ENCODE measurements at regions not wholly inside any gene's neighbourhood (a gene's known extent, or its start where the extent isn't known, plus 50 kb on each side); places are given as distances from the start of the nearest gene placed in this dataset.

GRCh38 chr18:60722742-60723141 lies 350.2 kb upstream of the MC4R start:
- no peaks in the 10 kb centered on the region for H3K4me1 ChIP-seq
- no peak overlapping the region for H3K27ac ChIP-seq
- H3K4me3 ChIP-seq: no peak overlapping the region
- TF ChIP-seq, protein P1, sequence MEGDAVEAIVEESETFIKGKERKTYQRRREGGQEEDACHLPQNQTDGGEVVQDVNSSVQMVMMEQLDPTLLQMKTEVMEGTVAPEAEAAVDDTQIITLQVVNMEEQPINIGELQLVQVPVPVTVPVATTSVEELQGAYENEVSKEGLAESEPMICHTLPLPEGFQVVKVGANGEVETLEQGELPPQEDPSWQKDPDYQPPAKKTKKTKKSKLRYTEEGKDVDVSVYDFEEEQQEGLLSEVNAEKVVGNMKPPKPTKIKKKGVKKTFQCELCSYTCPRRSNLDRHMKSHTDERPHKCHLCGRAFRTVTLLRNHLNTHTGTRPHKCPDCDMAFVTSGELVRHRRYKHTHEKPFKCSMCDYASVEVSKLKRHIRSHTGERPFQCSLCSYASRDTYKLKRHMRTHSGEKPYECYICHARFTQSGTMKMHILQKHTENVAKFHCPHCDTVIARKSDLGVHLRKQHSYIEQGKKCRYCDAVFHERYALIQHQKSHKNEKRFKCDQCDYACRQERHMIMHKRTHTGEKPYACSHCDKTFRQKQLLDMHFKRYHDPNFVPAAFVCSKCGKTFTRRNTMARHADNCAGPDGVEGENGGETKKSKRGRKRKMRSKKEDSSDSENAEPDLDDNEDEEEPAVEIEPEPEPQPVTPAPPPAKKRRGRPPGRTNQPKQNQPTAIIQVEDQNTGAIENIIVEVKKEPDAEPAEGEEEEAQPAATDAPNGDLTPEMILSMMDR (IDR thresholded peaks at IDR 0.05 in 8 of 11, conservative IDR thresholded peaks at IDR 0.05 in 3 of 11): no peak
- TF ChIP-seq POLR2AphosphoS5 (IDR thresholded peaks at IDR 0.05) (no peak), POLR2A (IDR thresholded peaks at IDR 0.05) (no peak)
- 84 to 92% (median 88%) methylated on average over 3 of the region's 3 CpGs for whole genome bisulfite sequencing, 5 donors
- intact Hi-C loops (cut with DNase I; ENCODE audit: low total_unique reads): no loop called here
- no peaks in the 10 kb centered on the region for H3K27me3 ChIP-seq (replicated peaks in 1 of 7)
- peaks cover 0 to 11% (median 0%) of the 10 kb centered on the region in 8 donors for H3K9me3 ChIP-seq
- no peaks in the 10 kb centered on the region for H3K36me3 ChIP-seq
- DNase-seq: no peak

DNA sequence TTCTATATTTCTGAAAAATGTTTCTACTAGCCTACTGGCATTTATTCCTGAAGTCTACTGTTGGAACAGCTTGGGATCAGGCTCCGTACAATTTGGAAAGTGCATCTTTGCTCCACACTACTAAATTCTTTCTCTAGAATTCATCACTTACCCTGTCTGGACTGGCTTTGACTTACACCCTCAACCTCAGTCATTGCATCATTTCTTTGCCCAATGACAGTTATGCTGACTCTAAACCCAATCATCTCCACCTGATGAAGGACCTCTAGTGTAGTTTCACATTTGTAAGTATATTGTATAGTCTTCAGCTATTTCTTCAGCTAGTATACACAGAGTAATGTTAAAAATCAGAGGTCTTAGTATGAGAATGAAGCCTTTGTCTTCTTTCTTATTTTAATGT lies 359.6 kb upstream of the MC4R start:
- 83 to 100% (median 88%) methylated on average over 1 of the region's 1 CpG for WGBS, 5 donors
- H3K4me1 ChIP-seq: no peaks in the 10 kb centered on the region
- peaks cover 0 to 7% (median 0%) of the 10 kb centered on the region in 8 donors for H3K9me3 ChIP-seq
- H3K27me3 ChIP-seq (replicated peaks in 1 of 7): no peaks in the 10 kb centered on the region
- intact Hi-C loops (cut with DNase I; ENCODE audit: low total_unique reads): loop anchor here (10.0 kb wide), 1 partner anchor 63 kb away; no protein-coding TSS in a partner anchor
- no peaks in the 10 kb centered on the region for H3K36me3 ChIP-seq
- TF ChIP-seq, protein P1 (IDR thresholded peaks at IDR 0.05 in 8 of 11, conservative IDR thresholded peaks at IDR 0.05 in 3 of 11): no peak
- TF ChIP-seq POLR2AphosphoS5 (IDR thresholded peaks at IDR 0.05) (no peak), POLR2A (IDR thresholded peaks at IDR 0.05) (no peak)
- no peak overlapping the region for H3K27ac ChIP-seq
- no peak overlapping the region for H3K4me3 ChIP-seq
- no peak for DNase-seq

GRCh38 chr18:60739212-60739611 lies 366.6 kb upstream of the MC4R start:
- 71 to 98% (median 92%) methylated on average over 6 to 7 of the region's 7 CpGs for WGBS, 5 donors
- H3K4me3 ChIP-seq: no peak overlapping the region
- no peak for DNase-seq
- no peaks in the 10 kb centered on the region for H3K9me3 ChIP-seq
- intact Hi-C loops (cut with DNase I; ENCODE audit: low total_unique reads): loop anchor here (10.0 kb wide), 1 partner anchor 56 kb away; no protein-coding TSS in a partner anchor
- H3K27me3 ChIP-seq (replicated peaks in 1 of 7): no peaks in the 10 kb centered on the region
- no peak for TF ChIP-seq POLR2AphosphoS5 (IDR thresholded peaks at IDR 0.05)
- TF ChIP-seq POLR2A (IDR thresholded peaks at IDR 0.05): no peak
- TF ChIP-seq, protein P1 (IDR thresholded peaks at IDR 0.05 in 8 of 11, conservative IDR thresholded peaks at IDR 0.05 in 3 of 11): no peak
- H3K36me3 ChIP-seq: no peaks in the 10 kb centered on the region
- no peaks in the 10 kb centered on the region for H3K4me1 ChIP-seq
- no peak overlapping the region for H3K27ac ChIP-seq

DNA sequence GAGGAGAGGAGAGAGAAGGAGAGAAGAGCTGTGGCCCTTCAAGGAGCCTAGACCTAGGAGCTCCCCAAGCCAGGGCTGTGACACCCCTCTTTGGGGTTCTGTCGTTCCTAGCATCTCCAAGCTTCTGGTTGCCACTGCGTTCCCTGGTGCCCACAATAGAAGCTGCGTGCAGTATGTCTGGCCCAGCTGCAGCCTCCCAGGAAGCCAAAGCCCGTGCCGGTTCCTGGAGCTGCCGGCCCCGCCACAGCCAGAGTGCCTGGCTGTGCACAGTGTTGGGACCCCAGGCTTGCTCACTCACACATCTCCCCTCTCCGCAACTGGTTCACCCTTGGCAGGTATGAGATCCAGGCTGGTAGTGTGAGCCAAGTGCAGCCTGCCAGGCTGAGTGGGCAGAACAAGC lies 367.7 kb upstream of the MC4R start:
- intact Hi-C loops (cut with DNase I; ENCODE audit: low total_unique reads): no loop called here
- no peaks in the 10 kb centered on the region for H3K36me3 ChIP-seq
- H3K9me3 ChIP-seq: no peaks in the 10 kb centered on the region
- DNase-seq: no peak
- no peaks in the 10 kb centered on the region for H3K4me1 ChIP-seq
- no peaks in the 10 kb centered on the region for H3K27me3 ChIP-seq (replicated peaks in 1 of 7)
- TF ChIP-seq POLR2AphosphoS5 (IDR thresholded peaks at IDR 0.05) (no peak), POLR2A (IDR thresholded peaks at IDR 0.05) (no peak)
- TF ChIP-seq, protein P1 (IDR thresholded peaks at IDR 0.05 in 8 of 11, conservative IDR thresholded peaks at IDR 0.05 in 3 of 11): no peak
- WGBS, 5 donors: 84 to 91% (median 87%) methylated on average over 6 to 8 of the region's 8 CpGs
- H3K27ac ChIP-seq: no peak overlapping the region
- H3K4me3 ChIP-seq: no peak overlapping the region
